GM12878 (cell line): ENCODE measurements at regions not wholly inside any gene's neighbourhood (a gene's known extent, or its start where the extent isn't known, plus 50 kb on each side); places are given as distances from the start of the nearest gene placed in this dataset.

Experiments used
- ATAC-seq: fragments of 200-7000 bp; cut with Tn5 transposase; 3 replicates; pipeline ENCODE4 v1.9.1; 2020; ENCODE audit warnings: mild to moderate bottlenecking, moderate library complexity
- BruUV-seq: library from RNA; stranded (reverse); fragments of 400-500 nt; replicated peaks from 2 replicates; lab custom pipeline; 2021; lab: Mats Ljungman, UMichigan
- CTCF ChIA-PET: fragments of 300-600 bp; sonication (Branson Sonifier 250); formaldehyde crosslinking; extraction: SDS; loops from one replicate; lab custom pipeline; 2021; ENCODE audit warnings: inconsistent platforms; lab: Yijun Ruan, JAX
- POLR2A ChIA-PET: fragments of 350-600 bp; formaldehyde crosslinking; extraction: SDS; loops from one replicate; lab custom pipeline; 2021; ENCODE audit warnings: inconsistent platforms; lab: Charles Lee
- RAD21 ChIA-PET: fragments of 300-600 bp; sonication (Branson Sonifier 250); formaldehyde crosslinking; loops from one replicate; lab custom pipeline; 2023; ENCODE audit warnings: antibody characterized with exemption; ENCODE audit not compliant: unreplicated experiment; lab: Charles Lee
- SMC1A ChIA-PET: fragments of 300-600 bp; sonication (Branson Sonifier 250); formaldehyde crosslinking; loops from one replicate; lab custom pipeline; 2023; ENCODE audit not compliant: unreplicated experiment, uncharacterized antibody; lab: Charles Lee
- DNase-seq: peaks from one replicate; pipeline ENCODE4 v3.0.0-alpha.2; 2011; ENCODE audit warnings: low read depth, low spot score
- FAIRE-seq: peaks from 3 replicates; lab custom pipeline; 2011; peaks lifted over from hg19 to GRCh38; lab: Jason Lieb, UNC
- H2AFZ ChIP-seq: 2 replicates; pipeline ENCODE4 v1.6.0; 2011; ENCODE audit warnings: low read depth, low read length, control low read depth; ENCODE audit not compliant: control insufficient read depth
- H3K27ac ChIP-seq: 2 replicates; pipeline ENCODE4 v1.5.1; 2011; ENCODE audit warnings: control low read depth; ENCODE audit not compliant: control insufficient read depth, insufficient read depth
- H3K27me3 ChIP-seq, 2 experiments: replicated peaks in 1 of 2; 2 replicates each; pipeline versions ENCODE4 v1.6.0 to v1.6.1; 2011; ENCODE audit warnings: low read length in 1 of 2; ENCODE audit not compliant: control insufficient read depth in 2 of 2, insufficient read depth in 2 of 2
- H3K36me3 ChIP-seq, 2 experiments: 2 replicates each; pipeline ENCODE4 v1.5.1; 2011; ENCODE audit warnings: low read length in 1 of 2; ENCODE audit not compliant: control insufficient read depth in 2 of 2, insufficient read depth in 2 of 2
- H3K4me1 ChIP-seq: 2 replicates; pipeline ENCODE4 v1.6.1; 2011; ENCODE audit warnings: mild to moderate bottlenecking, low read length, moderate library complexity, mixed read lengths; ENCODE audit not compliant: control insufficient read depth, insufficient read depth
- H3K4me2 ChIP-seq: 2 replicates; pipeline ENCODE4 v1.6.0; 2011; ENCODE audit warnings: control low read depth; ENCODE audit not compliant: control insufficient read depth, insufficient read depth
- H3K4me3 ChIP-seq: fragments of 200-600 bp; sonication (generic); 2 replicates; pipeline ENCODE4 v1.5.1; 2016
- H3K79me2 ChIP-seq: 2 replicates; pipeline ENCODE4 v1.6.0; 2011; ENCODE audit warnings: low read length; ENCODE audit not compliant: control insufficient read depth, insufficient read depth
- H3K9ac ChIP-seq: 2 replicates; pipeline ENCODE4 v1.8.0; 2011; ENCODE audit warnings: low read length, control low read depth, mixed read lengths; ENCODE audit not compliant: control insufficient read depth, insufficient read depth
- H3K9me3 ChIP-seq: replicated peaks from 3 replicates; pipeline ENCODE4 v1.5.1; 2011; ENCODE audit warnings: mild to moderate bottlenecking, low read length; ENCODE audit not compliant: control insufficient read depth, insufficient read depth
- H4K20me1 ChIP-seq: 2 replicates; pipeline ENCODE4 v1.6.0; 2011; ENCODE audit not compliant: control insufficient read depth, insufficient read depth
- BCLAF1 ChIP-seq: fragments of 450-650 bp; IDR thresholded peaks from 2 replicates; pipeline ENCODE4 v1.6.1; 2017; ENCODE audit warnings: antibody characterized with exemption, mild to moderate bottlenecking, moderate library complexity
- CBFB ChIP-seq: IDR thresholded peaks from 2 replicates; pipeline ENCODE4 v1.6.1; 2016; ENCODE audit warnings: antibody characterized with exemption, low read depth
- CBX3 ChIP-seq: fragments of 200-600 bp; sonication (generic); IDR thresholded peaks from 2 replicates; pipeline ENCODE4 v1.6.1; 2016; ENCODE audit warnings: low read depth, borderline replicate concordance
- CREM ChIP-seq: IDR thresholded peaks from 2 replicates; pipeline ENCODE4 v1.6.1; 2014; ENCODE audit warnings: antibody characterized with exemption, low read depth
- CUX1 ChIP-seq: IDR thresholded peaks from 2 replicates; pipeline ENCODE4 v1.6.1; 2012; ENCODE audit warnings: improper control_type of control experiment, low read depth, low read length; ENCODE audit not compliant: insufficient replicate concordance
- FOS ChIP-seq: IDR thresholded peaks from 3 replicates; pipeline ENCODE4 v1.6.1; 2011; ENCODE audit warnings: borderline replicate concordance; ENCODE audit not compliant: insufficient read length; ENCODE audit errors: extremely low read depth
- JUND ChIP-seq: IDR thresholded peaks from 2 replicates; pipeline ENCODE4 v1.6.1; 2012; ENCODE audit warnings: low read depth, mild to moderate bottlenecking, low read length, improper control_type of control experiment, moderate library complexity
- KLF5 ChIP-seq: fragments of 450-650 bp; IDR thresholded peaks from 2 replicates; pipeline ENCODE4 v1.6.1; 2014; ENCODE audit warnings: mild to moderate bottlenecking; ENCODE audit not compliant: partially characterized antibody
- MEF2A ChIP-seq: IDR thresholded peaks from 2 replicates; pipeline ENCODE4 v1.6.1; 2011; ENCODE audit warnings: low read depth, mild to moderate bottlenecking, low read length, moderate library complexity; ENCODE audit not compliant: insufficient read depth
- MLLT1 ChIP-seq: fragments of 450-650 bp; IDR thresholded peaks from 2 replicates; pipeline ENCODE4 v1.6.1; 2016; ENCODE audit warnings: mild to moderate bottlenecking
- MTA2 ChIP-seq: fragments of 450-650 bp; IDR thresholded peaks from 2 replicates; pipeline ENCODE4 v1.6.1; 2016; ENCODE audit warnings: low read depth, mild to moderate bottlenecking, moderate library complexity
- NR2C2 ChIP-seq: IDR thresholded peaks from 2 replicates; pipeline ENCODE4 v1.6.1; 2011; ENCODE audit warnings: borderline replicate concordance, low read depth; ENCODE audit not compliant: control insufficient read depth, insufficient read length
- POU2F2 ChIP-seq: IDR thresholded peaks from 3 replicates; pipeline ENCODE4 v1.6.1; 2011; ENCODE audit warnings: low read depth, mild to moderate bottlenecking, low read length, borderline replicate concordance
- TBL1XR1 ChIP-seq: IDR thresholded peaks from 2 replicates; pipeline ENCODE4 v1.6.1; 2012; ENCODE audit warnings: low read depth, low read length, improper control_type of control experiment
- YY1 ChIP-seq: IDR thresholded peaks from 2 replicates; pipeline ENCODE4 v1.6.1; 2011; ENCODE audit warnings: low read depth, mild to moderate bottlenecking, low read length
- ZNF622 ChIP-seq: fragments of 450-650 bp; IDR thresholded peaks from 2 replicates; pipeline ENCODE4 v1.6.1; 2017; ENCODE audit warnings: mild to moderate bottlenecking, inconsistent platforms
- WGBS: methylation state at CpG from one replicate; pipeline ENCODE4 v1.1.6; 2016; ENCODE audit warnings: low lambda C conversion rate; ENCODE audit not compliant: insufficient replicate concordance, insufficient coverage; ENCODE audit errors: missing lambda C conversion rate; 5-methylcytosine and 5-hydroxymethylcytosine counted together
- in situ Hi-C: fragments of 300-500 bp; cut with MboI; formaldehyde crosslinking; loops from 9 replicates; pipeline ENCODE4 v1.14.3; 2018; ENCODE audit warnings: mixed read lengths
- intact Hi-C: fragments of 100-400 bp; cut with micrococcal nuclease; formaldehyde crosslinking; loops from one replicate; pipeline ENCODE4 v1.14.2; 2022; ENCODE audit not compliant: unreplicated experiment

- no peak for TF ChIP-seq TBL1XR1
- TF ChIP-seq FOS: no peak
- TF ChIP-seq CBX3: no peak
- TF ChIP-seq CREM: no peak
- no peak for TF ChIP-seq NR2C2
- no peak for TF ChIP-seq CBFB
- TF ChIP-seq POU2F2: no peak
- TF ChIP-seq JUND: no peak
- TF ChIP-seq, all 136 proteins: peak for 0
Measured at GRCh38 chrX:142446349-142446748, 241.3 kb upstream of the MAGEC2 start (continued).

- ChIA-PET SMC1A (no interaction called here), RAD21 (no interaction called here), CTCF (no interaction called here), POLR2A (no interaction called here)
- no TSS peak for BruUV-seq
- Histone ChIP-seq H2AFZ (no peak overlapping the region), H3K9me3 (no peaks in the 10 kb centered on the region), H3K27ac (no peak overlapping the region), H3K27me3 (no peaks in the 10 kb centered on the region), H3K36me3 (no peaks in the 10 kb centered on the region), H3K4me1 (no peaks in the 10 kb centered on the region), H3K9ac (no peak overlapping the region), H3K4me3 (no peak overlapping the region), H4K20me1 (no peaks in the 10 kb centered on the region), H3K4me2 (no peak overlapping the region), H3K79me2 (no peaks in the 10 kb centered on the region)
- intact Hi-C loops: no loop called here
- FAIRE-seq (no peak), ATAC-seq (no peak), DNase-seq (no peak)
- 1% methylated on average over 5 of the region's 5 CpGs for WGBS
- in situ Hi-C loops: no loop called here
- TF ChIP-seq BCLAF1: no peak
- no peak for TF ChIP-seq ZNF622
- no peak for TF ChIP-seq MLLT1
- TF ChIP-seq MEF2A: no peak
- TF ChIP-seq YY1: no peak
- no peak for TF ChIP-seq KLF5
- TF ChIP-seq MTA2: no peak
- no peak for TF ChIP-seq CUX1
Measured at GRCh38 chrX:142428916-142429315, 223.8 kb upstream of the MAGEC2 start.
